ENCODE measurements at regions not wholly inside any gene's neighbourhood (a gene's known extent, or its start where the extent isn't known, plus 50 kb on each side); places are given as distances from the start of the nearest gene placed in this dataset.

GRCh38 chr6:155747491-155747890, 291.9 kb upstream of the NOX3 start:
- no peak for ATAC-seq
- DNase-seq (ENCODE audit: low spot score): no peak

- DNase-seq (ENCODE audit: low spot score) (no peak), ATAC-seq (no peak)
These were observed 285.3 kb upstream of the NOX3 start for GRCh38 chr6:155740781-155741399.

- ATAC-seq: no peak
- no peak for DNase-seq (ENCODE audit: low spot score)
These were observed 283.0 kb upstream of the NOX3 start for GRCh38 chr6:155738602-155739105.

GRCh38 chr6:155717374-155717773, 261.7 kb upstream of the NOX3 start:
- no peak for ATAC-seq

GRCh38 chr6:155710704-155711103, 255.1 kb upstream of the NOX3 start:
- ATAC-seq (no peak), DNase-seq (ENCODE audit: low spot score) (no peak)

More at GRCh38 chr6:155717374-155717773, 261.7 kb upstream of the NOX3 start:
- no peak for DNase-seq (ENCODE audit: low spot score)

- DNase-seq (ENCODE audit: low spot score) (no peak), ATAC-seq (no peak)
These were observed 253.6 kb upstream of the NOX3 start for GRCh38 chr6:155709262-155709661.

GRCh38 chr6:155708100-155708499, 252.5 kb upstream of the NOX3 start:
- DNase-seq (ENCODE audit: low spot score): no peak
- no peak for ATAC-seq

GRCh38 chr6:155706806-155707205, 251.2 kb upstream of the NOX3 start:
- ATAC-seq (no peak), DNase-seq (ENCODE audit: low spot score) (no peak)

- DNase-seq (ENCODE audit: low spot score) (no peak), ATAC-seq (no peak)
These were observed 250.7 kb upstream of the NOX3 start for GRCh38 chr6:155706341-155706740.

- no peak for DNase-seq (ENCODE audit: low spot score)
- no peak for ATAC-seq
These were observed 245.7 kb upstream of the NOX3 start for GRCh38 chr6:155701342-155701741.

GRCh38 chr6:155695495-155695894, 239.9 kb upstream of the NOX3 start:
- ATAC-seq (no peak), DNase-seq (ENCODE audit: low spot score) (no peak)

GRCh38 chr6:155694419-155694790, 238.8 kb upstream of the NOX3 start:
- DNase-seq (ENCODE audit: low spot score) (no peak), ATAC-seq (no peak)

GRCh38 chr6:155693573-155694418, 238.2 kb upstream of the NOX3 start:
- ATAC-seq (peak; percentile 83), DNase-seq (ENCODE audit: low spot score) (no peak)

GRCh38 chr6:155690820-155691219, 235.2 kb upstream of the NOX3 start:
- ATAC-seq (no peak), DNase-seq (ENCODE audit: low spot score) (no peak)

GRCh38 chr6:155687645-155688044, 232.0 kb upstream of the NOX3 start:
- no peak for DNase-seq (ENCODE audit: low spot score)

GRCh38 chr6:155684416-155685196, 229.0 kb upstream of the NOX3 start:
- ATAC-seq (no peak), DNase-seq (ENCODE audit: low spot score) (no peak)

More at GRCh38 chr6:155687645-155688044, 232.0 kb upstream of the NOX3 start:
- no peak for ATAC-seq

- ATAC-seq: no peak
- no peak for DNase-seq (ENCODE audit: low spot score)
These were observed 222.7 kb upstream of the NOX3 start for GRCh38 chr6:155678361-155678760.

GRCh38 chr6:155676346-155676745, 220.7 kb upstream of the NOX3 start:
- no peak for DNase-seq (ENCODE audit: low spot score)

GRCh38 chr6:155670655-155671054, 215.0 kb upstream of the NOX3 start:
- ATAC-seq (no peak), DNase-seq (ENCODE audit: low spot score) (no peak)

More at GRCh38 chr6:155676346-155676745, 220.7 kb upstream of the NOX3 start:
- no peak for ATAC-seq

GRCh38 chr6:155660251-155660977, 204.8 kb upstream of the NOX3 start:
- DNase-seq (ENCODE audit: low spot score) (no peak), ATAC-seq (no peak)

GRCh38 chr6:155656024-155656423, 200.4 kb upstream of the NOX3 start:
- DNase-seq (ENCODE audit: low spot score): no peak
- no peak for ATAC-seq
